NCI-H226 (cell line): ENCODE measurements at regions not wholly inside any gene's neighbourhood (a gene's known extent, or its start where the extent isn't known, plus 50 kb on each side); places are given as distances from the start of the nearest gene placed in this dataset.
"Not testable (repeated sequence)": the region's sequence is repeated elsewhere in the genome, so short reads cannot be mapped to it uniquely, and the experiment has no call there.

Experiments
- DNase-seq: peaks from one replicate; pipeline ENCODE4 v3.0.0-alpha.2; 2015

DNA sequence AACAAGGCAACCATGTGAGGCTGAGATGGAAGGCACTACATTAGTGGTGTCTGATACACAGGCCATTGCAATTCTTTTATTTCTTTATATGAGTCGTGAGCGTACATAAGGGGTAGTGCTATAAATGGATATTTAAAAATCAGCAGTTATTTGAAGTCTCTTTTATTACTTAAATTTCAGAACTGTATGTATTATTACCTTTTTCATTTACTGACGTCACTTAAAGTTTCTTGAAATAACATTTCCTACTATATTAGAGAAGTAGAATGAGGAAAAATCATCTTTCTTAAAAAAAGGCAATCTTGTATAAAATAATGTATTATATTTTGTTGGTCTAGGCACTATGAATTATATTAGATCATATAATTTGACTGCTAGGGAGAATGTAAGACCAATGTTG is 280.9 kb upstream of the CYLC2 start:
- DNase-seq = no peak

DNA sequence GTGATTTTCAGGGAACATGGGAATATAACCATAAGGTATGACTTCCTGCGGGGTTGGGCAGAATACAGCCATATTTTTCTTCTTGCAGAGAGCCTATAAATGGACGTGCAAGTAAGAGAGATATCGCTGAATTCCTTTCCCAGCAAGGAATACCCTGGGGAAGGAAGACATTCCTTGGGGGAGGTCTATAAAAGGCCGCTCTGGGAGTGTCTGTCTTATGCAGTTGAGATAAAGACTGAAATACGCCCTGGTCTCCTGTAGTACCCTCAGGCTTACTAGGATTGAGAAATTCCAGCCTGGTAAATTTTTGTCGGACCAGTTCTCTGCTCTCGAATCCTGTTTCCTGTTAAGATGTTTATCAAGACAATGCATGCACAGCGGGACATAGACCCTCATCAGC is 282.2 kb upstream of the CYLC2 start:
- DNase-seq = not testable (repeated sequence)

DNA sequence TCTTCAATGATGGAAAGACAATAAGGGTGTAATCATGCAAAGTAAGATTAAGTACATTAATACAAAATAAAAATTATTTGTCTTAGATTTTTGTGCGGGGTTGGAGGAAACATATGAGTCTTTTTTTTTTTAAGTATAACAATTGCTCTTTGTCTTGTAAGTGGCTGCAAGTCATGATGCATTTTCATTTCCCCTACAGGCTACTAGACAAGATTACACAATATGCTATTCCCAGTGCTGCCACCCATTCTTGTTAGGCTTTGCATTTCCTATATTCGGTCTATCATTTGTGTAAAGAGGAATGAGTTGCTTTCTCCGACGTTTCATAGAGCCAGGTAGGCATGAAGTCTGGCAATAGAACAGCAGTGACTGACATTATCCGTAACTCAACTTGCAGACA is 294.2 kb upstream of the CYLC2 start:
- DNase-seq = no peak

DNA sequence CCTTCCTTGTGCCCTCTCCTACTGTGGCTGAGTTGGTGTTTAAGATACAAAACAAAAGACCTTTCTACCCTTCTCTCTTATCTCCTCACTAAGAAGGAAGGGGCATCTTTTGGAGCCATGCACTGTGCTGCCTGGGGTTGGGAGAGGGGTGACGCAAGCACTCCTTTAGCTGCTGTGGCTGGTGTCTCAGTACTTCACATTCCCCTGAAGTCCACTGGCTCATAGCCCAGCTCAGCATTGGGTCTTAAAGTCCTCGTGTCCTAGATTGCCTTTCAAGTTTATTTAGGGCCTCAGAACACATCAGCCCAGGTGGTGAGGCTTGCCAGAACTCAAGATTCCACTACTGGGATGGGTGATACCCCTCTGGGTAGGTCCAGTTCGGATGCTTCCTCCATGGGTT is 325.9 kb upstream of the CYLC2 start:
- no peak for DNase-seq

DNA sequence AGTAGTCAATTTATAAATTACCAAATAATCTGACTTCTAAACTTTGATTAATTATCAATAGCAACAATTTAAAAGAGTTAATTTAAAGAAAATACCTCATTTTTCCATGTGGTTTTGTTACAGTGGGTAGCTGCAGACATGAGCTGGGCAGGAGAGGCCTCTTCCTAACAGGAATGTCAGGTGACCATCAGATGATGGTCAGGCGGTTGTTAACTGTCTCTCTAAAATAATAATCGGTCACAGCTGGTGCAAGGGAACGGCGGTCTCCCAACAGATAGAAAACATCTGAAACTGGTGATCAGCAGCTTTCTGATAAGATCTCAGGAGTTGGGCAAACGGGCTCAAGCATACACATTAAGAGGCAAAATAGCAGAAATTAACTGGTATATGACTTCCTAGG is 342.7 kb upstream of the CYLC2 start:
- no peak for DNase-seq

DNA sequence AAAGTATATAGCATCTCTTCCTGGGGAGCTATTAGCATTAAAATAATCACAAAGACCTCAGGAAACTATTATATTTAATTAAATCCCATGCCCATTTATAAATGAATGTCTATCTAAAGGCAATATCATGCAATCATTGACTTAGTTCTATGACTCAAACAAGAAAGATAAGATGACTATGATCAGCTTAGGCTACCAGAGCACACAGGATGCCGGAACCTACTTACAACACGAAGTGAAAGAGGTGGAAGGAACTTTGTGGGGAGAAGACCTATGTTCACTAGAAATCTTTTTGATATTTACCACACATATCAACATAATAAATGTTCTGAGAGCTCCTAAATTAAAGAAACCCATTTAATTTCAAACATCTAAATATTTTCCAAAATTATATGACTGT is 344.2 kb upstream of the CYLC2 start:
- DNase-seq = no peak

DNA sequence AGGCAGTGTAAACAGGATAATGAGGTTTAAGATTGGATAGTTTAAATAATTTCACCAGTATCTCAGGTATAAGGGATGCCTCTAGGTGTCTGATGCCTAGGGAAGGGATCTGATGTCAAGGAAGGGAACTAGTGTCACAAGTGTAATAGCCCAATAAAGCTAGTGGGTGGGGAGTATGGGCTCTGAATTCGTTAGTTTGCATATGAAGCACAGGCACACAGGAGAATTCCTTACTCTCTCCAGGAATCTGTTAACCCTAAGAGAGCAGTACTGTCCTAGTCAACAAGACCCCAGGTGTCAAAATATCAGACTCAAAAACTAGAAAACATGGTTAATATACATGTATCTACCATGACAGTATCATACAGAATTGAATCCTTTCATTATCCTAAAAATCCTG is 352.5 kb upstream of the CYLC2 start:
- no peak for DNase-seq

DNA sequence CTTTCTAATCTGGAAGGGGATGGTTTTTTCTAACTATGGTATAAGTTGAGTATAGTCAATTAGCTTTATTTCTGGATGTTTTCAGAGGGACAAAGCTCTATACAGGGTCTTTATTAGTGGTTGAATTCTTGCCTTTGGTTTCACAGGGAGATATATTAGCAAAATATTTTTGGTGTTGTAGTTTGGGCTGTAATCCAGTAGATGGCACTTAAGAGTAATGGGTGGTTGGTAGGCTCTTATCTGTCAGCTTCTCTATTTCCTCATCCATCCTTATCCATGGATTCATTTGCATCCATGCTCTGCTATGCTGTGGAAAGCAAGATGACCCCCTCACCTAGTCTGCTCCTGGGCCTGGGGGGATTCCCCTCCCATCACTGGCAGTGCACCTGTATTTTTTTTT is 363.6 kb upstream of the CYLC2 start:
- no peak for DNase-seq

DNA sequence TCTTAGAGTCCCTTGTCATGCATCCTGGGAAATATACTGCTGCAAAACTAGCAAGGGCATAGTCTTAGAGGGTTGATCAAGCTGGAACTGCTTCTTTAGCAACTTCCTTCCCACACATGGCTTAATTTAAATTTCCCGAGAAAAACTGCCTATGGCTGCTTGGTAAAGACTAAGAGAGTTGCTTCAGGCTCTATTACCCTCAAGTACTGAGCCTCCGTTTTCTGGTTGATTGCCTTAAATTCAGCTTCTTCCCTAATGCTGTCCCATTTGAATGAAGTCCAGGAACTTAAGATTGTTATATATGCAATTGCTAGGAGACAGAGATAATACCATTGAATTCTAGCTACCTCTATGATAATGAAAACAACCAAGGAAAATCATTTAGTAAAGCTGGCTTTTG is 385.7 kb upstream of the CYLC2 start:
- no peak for DNase-seq

DNA sequence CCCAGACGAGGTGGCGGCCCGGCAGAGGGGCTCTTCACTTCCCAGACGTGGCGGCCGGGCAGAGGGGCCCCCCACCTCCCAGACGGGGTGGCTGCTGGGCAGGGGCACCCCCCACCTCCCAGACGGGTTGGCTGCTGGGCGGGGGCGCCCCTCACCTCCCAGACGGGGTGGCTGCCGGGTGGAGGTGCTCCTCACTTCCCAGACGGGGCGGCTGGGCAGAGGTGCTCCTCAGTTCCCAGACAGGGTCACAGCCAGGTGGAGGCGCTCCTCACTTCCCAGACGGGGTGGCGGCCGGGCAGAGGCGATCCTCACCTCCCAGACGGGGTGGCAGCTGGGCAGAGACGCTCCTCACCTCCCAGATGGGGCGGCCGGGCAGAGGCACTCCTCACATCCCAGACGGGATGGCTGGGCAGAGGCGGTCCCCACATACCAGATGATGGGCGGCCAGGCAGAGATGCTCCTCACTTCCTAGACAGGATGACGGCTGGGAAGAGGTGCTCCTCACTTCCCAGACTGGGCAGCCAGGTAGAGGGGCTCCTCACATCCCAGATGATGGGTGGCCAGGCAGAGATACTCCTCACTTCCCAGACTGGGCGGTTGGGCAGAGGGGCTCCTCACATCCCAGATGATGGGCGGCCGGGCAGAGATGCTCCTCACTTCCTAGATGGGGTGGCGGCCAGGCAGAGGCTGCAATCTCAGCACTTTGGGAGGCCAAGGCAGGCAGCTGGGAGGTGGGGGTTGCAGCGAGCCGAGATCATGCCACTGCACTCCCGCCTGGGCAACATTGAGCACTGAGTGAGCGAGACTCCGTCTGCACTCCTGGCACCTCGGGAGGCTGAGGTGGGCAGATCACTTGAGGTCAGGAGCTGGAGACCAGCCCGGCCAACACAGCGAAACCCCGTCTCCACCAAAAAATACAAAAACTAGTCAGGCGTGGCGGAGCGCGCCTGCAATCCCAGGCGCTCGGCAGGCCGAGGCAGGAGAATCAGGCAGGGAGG is 391.6 kb upstream of the CYLC2 start:
- not testable (repeated sequence) for DNase-seq

DNA sequence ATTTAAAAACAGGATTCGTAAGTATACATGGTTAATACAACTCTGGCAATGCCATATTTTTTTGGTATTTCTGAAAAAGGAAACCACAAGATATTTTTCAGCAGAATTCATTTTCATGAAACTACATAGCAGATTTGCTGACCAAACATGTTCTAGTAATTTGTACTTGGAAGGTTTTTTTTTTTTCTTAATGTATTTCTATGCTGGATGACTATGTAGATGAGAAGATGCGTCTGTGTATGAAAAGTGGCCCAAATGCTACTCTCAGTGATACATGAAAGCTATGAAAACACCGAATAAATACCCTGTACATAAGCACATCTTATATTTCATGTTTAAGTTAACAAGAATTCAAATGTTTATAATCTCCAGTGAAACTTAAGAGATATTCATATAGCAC is 400.9 kb upstream of the CYLC2 start:
- DNase-seq = no peak

DNA sequence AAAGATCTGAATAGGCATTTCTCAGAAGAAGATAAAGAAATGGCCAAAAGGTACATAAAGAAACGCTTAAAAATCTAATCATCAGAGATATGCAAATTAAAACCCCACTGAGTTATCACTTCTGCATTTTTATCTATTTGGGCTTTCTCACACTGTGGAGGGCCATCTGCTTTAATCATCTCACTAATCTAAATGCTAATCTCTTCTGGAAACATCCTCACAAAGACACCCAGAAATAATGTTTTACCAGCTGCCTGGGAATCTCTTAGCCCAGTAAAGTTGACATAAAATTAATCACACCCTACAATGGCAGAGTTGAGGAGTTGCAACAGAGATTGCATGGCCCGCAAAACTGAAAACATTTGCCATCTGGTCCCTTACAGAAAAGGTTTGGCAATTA is 407.9 kb upstream of the CYLC2 start:
- DNase-seq = no peak

DNA sequence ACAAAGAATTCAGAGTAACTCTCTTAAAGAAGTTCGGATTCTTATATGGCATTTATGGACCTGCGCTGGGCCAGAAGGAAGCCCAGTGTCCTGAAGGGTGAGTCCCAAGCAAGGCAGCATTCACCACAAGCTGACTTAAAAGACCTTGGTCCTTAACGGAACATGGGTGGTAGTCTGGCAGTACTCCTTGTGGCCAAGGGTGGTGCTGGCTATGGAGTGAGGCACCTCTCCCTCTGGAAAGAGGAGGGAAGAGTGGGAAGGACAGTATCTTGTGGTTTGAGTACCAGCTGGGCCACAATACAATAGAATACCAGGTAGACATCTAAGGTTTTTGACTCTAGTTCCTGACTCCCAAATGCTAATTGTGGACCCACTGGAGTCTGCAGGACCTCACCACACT is 425.7 kb upstream of the CYLC2 start:
- no peak for DNase-seq

DNA sequence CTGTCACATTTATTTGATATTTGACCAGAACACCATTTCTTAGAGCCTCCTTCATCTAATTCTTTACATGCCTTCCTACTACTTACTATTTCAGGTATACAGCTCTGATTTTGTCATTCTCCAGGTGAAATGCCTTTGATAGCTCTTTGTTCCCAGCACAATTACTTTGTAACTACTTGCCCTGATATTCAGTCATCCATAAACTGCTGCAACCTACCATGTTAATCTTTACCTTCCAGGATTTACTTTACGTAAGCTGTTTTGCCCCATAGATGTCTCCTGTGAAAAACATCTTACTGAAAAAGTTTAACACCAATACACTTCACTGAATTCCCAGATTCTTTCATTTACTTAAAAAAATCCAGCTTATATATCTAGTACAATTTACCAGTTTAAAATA is 443.8 kb upstream of the CYLC2 start:
- no peak for DNase-seq

DNA sequence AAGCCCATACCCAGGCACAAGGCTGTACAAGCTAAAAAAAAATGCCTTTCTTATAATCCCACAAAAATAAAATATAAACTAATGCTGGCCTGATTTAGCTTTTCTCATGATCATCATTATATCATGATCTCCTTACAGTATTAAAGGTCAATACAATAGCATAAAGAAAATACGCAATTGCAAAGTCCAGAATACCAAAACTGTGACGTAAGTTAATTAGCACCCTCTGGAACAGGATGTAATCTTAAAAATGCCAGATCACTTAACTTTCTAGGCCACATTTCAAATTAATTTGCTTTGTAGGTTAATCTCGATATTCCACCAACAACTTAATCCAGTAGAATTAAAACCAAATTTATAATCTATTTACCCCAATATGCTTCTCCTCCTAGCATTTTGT is 444.2 kb upstream of the CYLC2 start:
- DNase-seq = no peak

DNA sequence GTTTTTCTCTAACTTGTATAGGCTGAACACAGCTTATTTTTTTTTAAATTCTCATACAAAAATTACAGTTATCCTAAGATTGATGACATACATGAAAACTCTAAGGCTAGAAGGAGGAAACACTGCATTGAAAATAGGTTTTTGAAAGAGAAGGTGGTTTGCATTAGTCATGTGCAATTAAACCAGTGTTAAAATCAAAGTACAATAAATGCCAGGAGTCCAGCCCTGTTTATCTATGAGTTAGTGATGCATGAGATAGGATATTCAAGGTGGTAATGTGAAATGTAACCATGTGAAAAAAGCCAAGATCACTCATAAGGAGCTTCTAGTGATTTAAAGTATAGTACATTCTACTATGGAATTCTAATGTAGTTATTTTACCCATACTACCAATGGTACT is 444.9 kb upstream of the CYLC2 start:
- no peak for DNase-seq

DNA sequence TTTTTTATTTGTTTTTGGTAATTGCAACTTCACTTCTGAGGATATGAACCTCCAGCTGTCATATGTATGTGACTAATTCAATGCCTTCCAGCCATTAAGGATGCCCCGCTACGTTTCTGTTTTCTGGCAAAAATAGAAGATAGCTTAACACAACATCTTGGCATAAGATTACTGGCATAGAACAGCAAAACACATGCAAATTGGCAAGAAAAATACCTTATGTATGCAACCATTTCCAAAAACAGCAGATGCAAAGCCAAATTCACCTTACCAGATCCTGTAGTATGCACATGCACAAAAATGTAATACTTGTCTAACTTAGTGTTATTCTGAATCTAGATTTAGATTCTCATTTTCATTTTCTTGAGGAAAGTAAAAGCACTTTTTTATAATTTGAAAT is 461.1 kb upstream of the CYLC2 start:
- no peak for DNase-seq

DNA sequence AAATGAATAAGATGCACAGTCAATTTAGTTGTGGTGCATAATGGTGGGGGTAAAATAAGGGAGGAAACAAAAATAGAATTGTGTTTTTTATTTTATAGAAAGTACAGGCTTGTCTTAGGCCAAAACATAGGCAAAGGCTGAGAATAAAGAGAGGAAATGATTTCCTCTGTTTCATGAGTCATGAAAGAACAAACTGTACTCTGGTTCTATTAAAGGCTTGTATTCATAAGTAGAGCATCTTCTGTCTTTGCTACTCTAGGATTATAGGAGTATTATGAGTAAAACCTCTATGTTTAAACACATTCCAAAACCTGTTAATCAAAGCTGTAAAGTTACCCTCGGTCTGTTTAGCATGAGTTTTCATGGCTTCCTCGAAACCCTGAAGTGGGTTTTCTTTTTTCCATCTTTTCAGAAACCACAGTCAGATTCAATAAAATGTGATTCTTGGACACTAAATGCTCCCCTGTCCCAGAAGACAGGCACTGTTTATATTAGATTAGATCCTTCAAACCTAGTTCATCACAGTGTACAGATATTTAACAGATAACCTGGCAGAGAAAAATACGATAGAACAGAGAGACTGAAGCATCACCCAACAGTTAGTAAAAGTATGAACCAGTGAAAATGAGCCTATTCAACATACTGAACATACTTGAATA is 473.9 kb upstream of the CYLC2 start:
- DNase-seq = no peak

DNA sequence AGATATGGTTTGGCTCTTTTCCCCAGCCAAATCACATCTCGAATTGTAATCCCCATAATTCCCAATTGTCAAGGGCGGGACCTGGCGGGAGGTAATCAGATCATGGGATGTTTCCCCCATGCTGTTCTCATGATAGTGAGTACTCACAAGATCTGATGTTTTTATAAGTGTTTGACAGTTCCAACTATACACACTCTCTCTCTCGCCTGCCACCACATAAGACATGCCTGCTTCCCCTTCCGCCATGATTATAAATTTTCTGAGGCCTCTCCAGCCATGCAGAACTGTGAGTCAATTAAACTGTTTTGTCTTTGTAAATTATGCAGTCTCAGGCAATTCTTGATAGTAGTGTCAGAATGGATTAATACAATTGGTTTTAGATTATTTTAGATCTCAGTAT is 475.7 kb upstream of the CYLC2 start:
- DNase-seq = no peak

DNA sequence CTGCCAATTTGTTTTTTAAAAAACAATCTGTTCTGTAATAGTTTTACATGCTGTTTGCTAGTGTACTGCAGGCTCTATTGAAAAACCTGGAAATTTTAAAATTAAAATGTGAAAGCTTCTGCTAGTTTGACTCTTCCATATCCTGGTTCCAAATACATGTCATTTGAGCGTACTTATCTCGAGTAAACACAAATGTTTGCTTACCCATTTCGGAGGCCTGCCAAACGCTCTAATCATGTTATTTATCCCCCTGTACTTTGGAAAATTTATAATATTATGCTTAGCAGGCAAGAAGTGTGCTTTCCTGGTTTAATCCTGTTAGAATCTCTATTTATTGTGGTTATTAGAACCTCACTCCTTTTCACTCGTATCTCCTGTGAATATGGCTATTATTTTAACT is 476.8 kb upstream of the CYLC2 start:
- no peak for DNase-seq

DNA sequence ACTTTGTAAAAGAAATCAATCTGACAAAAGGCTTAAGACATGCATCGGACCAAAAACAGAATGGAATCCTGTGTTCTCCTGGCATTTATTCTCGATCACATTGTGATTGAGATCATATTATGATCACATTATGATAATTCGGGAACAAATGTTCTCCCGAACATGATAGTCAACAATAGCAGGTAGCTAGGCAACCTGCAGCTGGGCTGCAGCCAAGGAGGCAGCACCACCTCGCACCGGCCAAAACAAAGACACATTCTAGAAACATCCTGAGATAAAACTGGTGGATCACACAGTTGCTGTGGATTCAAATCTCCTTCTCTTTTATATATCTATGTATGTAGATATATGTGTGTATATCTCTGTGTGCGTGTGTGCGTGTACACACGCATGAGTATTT is 480.6 kb upstream of the CYLC2 start:
- DNase-seq = no peak

DNA sequence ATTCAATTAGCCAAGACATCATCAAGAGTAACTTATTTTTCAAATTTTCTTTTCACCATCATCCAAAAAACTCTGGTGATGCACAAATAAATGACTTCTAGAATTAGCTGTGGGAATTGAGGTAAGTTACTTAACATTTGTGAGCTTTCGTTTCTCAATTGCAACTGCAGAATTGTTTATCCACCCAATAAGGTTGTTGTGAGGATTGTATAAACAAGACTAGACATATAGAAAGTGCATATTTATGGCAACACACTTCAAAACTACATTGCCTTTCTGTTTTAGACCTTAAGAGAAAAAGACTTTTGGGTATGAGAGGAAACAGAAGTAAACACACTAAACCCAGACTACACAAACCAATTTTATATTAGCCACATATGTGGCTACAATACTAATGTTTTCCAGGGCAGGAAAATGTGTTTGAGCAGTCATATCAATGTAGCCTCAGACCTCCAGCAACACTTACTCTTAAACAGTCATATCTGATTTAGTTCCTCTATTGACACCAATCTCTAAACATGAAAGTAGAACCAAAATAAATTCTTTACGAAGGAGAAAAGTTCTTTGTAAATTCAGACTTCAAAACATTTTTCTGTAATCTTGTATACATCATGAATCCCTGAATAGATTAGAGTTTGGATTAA is 488.0 kb upstream of the CYLC2 start:
- no peak for DNase-seq

DNA sequence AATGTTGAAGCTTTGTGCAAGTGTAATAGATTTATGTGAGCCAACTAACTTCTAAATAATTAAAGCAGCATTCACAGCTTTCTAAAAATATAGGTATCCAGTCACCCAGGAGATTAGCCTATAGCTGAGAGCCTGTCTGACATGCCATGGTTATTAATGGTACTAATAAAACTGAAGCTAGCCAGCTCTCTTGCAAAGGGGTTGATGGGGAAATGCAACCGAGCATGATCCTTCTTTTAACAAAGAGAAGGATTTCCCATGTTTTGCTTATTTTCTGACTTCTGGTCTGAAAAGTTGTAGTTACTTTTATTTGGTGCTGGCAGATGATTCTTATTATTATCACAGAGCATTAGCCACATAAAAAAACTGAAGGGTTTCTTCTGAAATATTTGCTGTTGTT is 488.7 kb upstream of the CYLC2 start:
- no peak for DNase-seq

DNA sequence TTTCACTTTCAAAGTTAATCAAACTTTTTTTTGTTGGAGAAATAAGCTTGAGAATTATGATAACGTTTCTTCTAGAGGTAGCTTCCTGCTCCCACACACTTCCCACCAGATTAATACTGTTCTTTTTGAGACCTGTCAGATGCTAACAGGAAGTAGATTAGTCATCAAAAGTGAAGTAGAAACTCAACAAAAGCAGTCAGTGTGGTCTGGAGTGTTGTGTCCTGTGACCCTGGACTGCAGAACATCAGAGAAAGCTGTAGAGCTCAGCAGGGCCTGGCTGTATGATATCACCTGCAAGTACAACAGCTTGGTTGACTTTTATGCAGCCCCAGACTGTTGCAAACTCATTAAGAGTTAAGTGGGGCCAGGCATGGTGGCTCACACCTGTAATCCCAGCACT is 495.7 kb upstream of the CYLC2 start:
- no peak for DNase-seq
